ENCODE measurements at regions not wholly inside any gene's neighbourhood (a gene's known extent, or its start where the extent isn't known, plus 50 kb on each side); places are given as distances from the start of the nearest gene placed in this dataset.

DNA sequence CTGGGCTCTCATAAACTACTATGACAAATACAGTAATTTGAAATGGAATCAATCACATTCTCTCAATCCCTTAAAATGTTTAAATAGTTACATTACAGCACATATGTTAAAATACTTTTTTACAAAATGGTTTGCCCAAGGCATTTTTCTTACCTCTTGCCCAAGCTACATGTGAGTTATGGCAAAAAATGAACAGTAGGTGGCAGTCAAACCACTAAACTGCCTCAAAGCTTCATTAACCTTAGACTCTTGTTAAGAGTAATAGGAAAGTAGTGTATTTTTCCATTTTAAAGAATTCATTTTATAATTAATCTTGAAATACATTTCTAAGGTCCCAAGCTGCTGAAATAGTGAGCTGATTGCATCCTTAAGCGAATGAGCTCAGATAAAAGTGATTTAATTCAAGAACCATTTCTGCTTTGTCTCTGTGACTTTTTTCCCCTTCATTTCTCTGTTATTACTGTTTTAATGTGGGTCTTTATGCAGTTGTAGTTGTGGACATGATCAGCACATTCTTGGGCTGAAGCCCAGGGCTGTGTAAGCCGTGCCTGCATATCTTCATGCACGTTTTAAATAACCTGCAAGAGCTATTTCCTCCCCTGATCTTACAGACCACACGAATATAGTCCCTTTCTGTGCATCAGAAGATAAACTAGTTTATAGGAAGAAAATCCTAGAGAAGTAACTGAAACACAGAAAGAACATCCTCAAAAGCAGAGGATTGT lies 311.8 kb downstream of the LNPK start:
- Histone ChIP-seq H3K27me3 (peaks cover 18% of the 10 kb centered on the region), H3K4me1 (replicated peaks in 1 of 2) (no peaks in the 10 kb centered on the region), H3K4me3 (no peak overlapping the region), H3K36me3 (replicated peaks in 1 of 2) (no peaks in the 10 kb centered on the region), H3K27ac (no peak overlapping the region), H3K9me3 (replicated peaks in 1 of 3) (no peaks in the 10 kb centered on the region)
- peak; percentile 19 to 64 (median 47) for DNase-seq
- 21 to 25% (median 22%) methylated on average over 4 of the region's 4 CpGs for WGBS, 4 donors
- intact Hi-C loops (cut with DNase I): no loop called here
- TF ChIP-seq POLR2A (IDR thresholded peaks at IDR 0.05): no peak
- TF ChIP-seq, protein P1, sequence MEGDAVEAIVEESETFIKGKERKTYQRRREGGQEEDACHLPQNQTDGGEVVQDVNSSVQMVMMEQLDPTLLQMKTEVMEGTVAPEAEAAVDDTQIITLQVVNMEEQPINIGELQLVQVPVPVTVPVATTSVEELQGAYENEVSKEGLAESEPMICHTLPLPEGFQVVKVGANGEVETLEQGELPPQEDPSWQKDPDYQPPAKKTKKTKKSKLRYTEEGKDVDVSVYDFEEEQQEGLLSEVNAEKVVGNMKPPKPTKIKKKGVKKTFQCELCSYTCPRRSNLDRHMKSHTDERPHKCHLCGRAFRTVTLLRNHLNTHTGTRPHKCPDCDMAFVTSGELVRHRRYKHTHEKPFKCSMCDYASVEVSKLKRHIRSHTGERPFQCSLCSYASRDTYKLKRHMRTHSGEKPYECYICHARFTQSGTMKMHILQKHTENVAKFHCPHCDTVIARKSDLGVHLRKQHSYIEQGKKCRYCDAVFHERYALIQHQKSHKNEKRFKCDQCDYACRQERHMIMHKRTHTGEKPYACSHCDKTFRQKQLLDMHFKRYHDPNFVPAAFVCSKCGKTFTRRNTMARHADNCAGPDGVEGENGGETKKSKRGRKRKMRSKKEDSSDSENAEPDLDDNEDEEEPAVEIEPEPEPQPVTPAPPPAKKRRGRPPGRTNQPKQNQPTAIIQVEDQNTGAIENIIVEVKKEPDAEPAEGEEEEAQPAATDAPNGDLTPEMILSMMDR (IDR thresholded peaks at IDR 0.05): peak; percentile 58 to 82 (median 72)

DNA sequence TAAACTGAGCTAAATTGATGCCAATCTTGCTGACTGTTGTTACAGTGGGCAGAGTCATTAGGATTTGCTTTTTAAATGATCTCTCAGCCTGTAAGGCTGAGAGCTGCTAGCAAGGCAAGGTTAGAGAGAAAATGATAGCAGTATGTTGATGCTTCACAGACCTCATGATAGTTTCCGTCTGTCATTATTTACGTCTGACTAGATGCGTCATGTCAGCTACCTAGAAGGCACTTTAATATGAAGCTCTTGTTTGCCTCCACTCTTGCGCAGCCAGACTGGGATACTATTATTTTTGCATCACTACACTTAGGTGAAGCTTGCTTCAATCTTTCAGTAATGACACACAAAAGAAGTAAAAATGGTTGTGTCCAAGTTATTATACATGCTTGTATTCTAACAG lies 313.8 kb downstream of the LNPK start:
- Histone ChIP-seq H3K4me1 (replicated peaks in 1 of 2) (no peaks in the 10 kb centered on the region), H3K36me3 (replicated peaks in 1 of 2) (no peaks in the 10 kb centered on the region), H3K27me3 (peaks cover 27% of the 10 kb centered on the region), H3K4me3 (no peak overlapping the region), H3K27ac (no peak overlapping the region), H3K9me3 (replicated peaks in 1 of 3) (no peaks in the 10 kb centered on the region)
- DNase-seq: no peak
- TF ChIP-seq POLR2A (IDR thresholded peaks at IDR 0.05): no peak
- TF ChIP-seq, protein P1 (IDR thresholded peaks at IDR 0.05): no peak
- intact Hi-C loops (cut with DNase I): loop anchor here (5.0 to 10.0 kb wide), 3 partner anchors 323 to 397 kb away; partner anchors contain the start of gene EVX2 (in 2 of the 2)
- 70 to 77% (median 73%) methylated on average over 4 of the region's 4 CpGs for WGBS, 4 donors

DNA sequence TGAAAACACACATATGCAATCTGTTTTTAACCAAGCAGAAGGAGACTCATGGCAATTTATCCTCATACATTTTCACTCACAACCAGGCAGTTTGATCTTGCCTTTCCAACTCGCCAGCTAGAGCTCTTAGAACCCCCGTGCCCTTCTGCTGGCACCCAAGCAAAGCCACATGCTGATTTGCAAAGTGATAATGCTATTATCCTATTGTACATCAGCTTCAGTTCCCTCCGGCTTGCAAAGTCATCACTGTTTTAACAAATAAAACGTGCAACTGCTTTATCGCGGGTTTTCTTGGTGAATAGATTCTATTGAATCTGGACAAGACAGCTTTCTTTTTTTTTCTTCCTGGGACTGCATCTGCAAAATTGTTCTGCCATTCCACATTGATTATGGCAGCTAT lies 314.6 kb downstream of the LNPK start:
- Histone ChIP-seq H3K36me3 (replicated peaks in 1 of 2) (no peaks in the 10 kb centered on the region), H3K27me3 (peaks cover 27% of the 10 kb centered on the region), H3K27ac (no peak overlapping the region), H3K4me3 (no peak overlapping the region), H3K4me1 (replicated peaks in 1 of 2) (no peaks in the 10 kb centered on the region), H3K9me3 (replicated peaks in 1 of 3) (no peaks in the 10 kb centered on the region)
- TF ChIP-seq POLR2A (IDR thresholded peaks at IDR 0.05): no peak
- TF ChIP-seq, protein P1 (IDR thresholded peaks at IDR 0.05): no peak
- WGBS, 4 donors: 62 to 68% (median 68%) methylated on average over 6 of the region's 6 CpGs
- intact Hi-C loops (cut with DNase I): loop anchor here (5.0 to 10.0 kb wide), 3 partner anchors 323 to 397 kb away; partner anchors contain the start of gene EVX2 (in 2 of the 2)
- no peak for DNase-seq

DNA sequence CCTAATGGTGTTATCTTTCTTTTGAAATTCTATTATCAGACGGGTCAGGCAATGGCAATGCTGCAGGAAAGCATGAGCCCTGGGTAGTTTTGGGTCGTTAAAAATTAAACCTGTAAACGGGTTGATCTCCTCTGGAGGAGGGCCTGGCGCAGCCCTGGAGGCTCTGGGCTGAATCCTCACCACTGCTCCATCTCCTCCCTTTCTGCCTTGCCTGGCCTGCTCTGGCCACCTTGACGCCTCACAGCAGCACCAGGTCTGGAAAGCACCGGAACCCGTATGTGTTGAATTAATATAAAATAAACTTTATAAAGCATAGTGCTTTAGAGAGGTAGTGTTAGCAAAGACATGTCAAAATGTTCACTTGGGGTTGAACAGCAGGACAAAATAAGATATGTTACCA lies 316.1 kb downstream of the LNPK start:
- 60 to 72% (median 68%) methylated on average over 6 to 7 of the region's 7 CpGs for WGBS, 4 donors
- intact Hi-C loops (cut with DNase I): loop anchor here (5.0 to 10.0 kb wide), 3 partner anchors 321 to 399 kb away; partner anchors contain the start of gene EVX2 (in 2 of the 2)
- TF ChIP-seq, protein P1 (IDR thresholded peaks at IDR 0.05): no peak
- no peak for TF ChIP-seq POLR2A (IDR thresholded peaks at IDR 0.05)
- Histone ChIP-seq H3K36me3 (replicated peaks in 1 of 2) (no peaks in the 10 kb centered on the region), H3K27me3 (peaks cover 27% of the 10 kb centered on the region), H3K9me3 (replicated peaks in 1 of 3) (no peaks in the 10 kb centered on the region), H3K4me3 (no peak overlapping the region), H3K27ac (no peak overlapping the region), H3K4me1 (replicated peaks in 1 of 2) (no peaks in the 10 kb centered on the region)
- DNase-seq: no peak
